CD4-positive, alpha-beta T cell treated with Interleukin-10 for 1 hour (primary cell): ENCODE measurements at regions not wholly inside any gene's neighbourhood (a gene's known extent, or its start where the extent isn't known, plus 50 kb on each side); places are given as distances from the start of the nearest gene placed in this dataset.

Experiments
- DNase-seq: peaks from one replicate; pipeline ENCODE4 v3.0.0-alpha.2; 2020

DNA sequence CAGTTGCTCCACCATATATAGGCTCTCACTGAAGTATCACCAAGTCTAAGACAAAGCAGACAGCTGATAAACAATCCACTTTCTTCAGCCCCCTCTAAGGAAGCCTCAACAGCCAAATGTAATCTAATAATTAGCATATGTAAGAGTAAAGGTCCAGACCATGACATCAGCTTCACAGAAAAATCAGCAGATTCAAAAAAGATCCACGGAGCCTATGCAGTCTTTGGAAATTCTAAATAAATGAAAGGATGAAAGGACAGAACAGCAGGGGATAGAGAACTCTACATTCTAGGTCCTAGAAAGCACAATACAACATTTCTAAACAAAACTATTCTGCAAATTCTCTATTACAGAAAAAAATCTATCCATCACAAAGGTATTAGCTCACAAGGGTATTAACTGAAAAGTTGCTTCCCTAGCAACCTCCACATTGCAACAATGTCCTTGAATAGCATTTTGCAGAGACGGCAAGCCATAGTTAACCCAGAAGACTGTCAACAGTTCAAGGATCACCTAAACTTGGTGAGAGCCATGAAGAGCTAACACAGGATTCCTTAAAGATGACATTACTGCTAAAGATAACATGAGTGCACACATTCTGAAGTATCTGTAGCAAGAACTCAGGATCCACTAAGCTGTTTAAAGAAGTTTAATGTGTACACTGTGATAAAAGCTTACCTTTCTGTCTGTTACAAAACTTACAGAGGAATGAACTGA, 74.3 kb downstream of the SIPA1L2 start:
- no peak for DNase-seq

DNA sequence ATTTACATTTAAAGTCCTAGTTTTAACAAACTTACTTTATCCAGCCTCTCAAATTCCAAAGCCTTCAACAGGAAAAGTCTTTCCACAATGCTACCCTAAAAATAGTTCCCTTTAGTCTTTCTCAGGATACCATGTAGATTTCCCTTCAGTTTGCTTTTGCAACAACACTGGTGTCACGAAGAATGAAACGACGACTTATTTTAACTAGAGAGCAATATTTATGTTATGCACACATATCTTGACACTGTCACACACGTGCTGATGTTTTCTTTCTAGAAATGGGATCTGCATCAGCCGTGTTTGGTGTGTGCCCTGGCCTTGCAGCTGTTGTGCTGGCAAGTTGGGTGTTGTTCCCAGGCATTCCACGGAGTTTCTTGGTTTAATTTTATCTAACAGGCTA, 75.5 kb downstream of the SIPA1L2 start:
- DNase-seq, result no peak

DNA sequence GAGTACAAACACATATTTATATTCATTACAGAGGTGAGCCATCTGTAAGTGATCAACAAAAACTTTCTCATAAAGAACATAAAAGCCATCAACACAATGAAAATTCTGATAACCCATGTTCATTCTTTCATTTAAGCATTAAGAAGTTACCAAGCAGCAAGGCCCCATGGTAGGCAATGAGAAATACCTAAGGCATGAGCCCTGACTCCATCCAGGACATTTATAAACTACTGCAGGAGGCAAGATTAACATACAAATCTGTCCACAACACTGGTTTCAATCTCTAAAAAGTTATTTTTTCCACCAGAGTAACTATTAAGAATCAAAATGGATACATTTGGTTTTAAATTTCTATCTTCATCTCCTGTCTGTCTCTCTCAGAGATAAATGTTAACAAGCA, 76.1 kb downstream of the SIPA1L2 start:
- DNase-seq, result no peak

DNA sequence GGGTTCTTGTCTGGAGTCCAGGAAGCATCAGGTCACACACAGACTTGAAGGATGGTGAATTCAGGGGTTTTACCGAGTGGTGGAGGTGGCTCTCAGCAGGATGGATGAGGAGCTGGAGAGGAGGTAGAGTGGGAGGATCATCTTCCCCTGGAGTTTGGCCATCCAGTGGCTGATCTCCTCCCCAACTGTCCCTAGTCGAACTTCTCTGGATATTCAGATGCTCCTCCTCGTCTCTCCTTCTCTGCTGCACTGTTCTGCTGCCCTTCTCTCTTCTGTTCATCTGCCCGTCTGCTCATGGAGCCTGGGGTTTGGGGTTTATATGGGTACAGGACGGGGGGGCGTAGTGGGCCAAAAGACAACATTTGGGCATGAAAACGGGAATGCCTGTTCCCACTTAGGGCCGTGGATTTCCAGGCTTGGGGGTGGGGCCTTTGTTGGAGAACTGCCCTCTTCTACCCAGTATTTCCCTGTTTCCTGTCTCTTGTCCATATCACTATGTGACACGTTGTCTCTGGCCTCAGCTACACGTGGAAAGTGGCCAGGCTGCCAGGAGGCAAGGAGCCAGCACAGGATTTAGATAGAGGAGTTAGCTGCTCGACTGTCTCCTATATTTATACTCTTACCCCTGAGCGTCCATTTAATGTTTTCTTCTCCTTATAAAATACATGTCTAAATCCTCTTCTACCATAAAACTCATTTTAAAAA, 76.7 kb downstream of the SIPA1L2 start:
- DNase-seq, result no peak

DNA sequence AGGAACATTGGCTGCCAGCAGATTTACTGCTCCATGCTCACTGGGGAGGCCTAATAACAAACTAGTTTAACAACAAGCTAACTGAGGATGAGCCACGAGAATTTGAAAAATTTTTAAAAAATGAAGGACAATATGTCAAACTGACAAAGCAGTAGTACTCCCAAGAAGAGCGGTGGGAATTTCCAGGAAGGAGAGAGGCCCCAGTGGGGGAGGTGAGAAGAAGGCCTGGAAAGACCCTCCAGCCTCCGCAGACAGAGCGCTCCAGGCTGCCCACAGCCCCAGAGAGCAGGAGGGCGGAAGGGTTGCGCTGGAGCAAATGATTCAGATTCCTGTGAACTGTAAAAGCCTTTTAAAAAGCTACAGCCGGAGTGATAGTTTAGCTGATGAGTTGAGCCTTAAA, 78.5 kb downstream of the SIPA1L2 start:
- DNase-seq, result no peak

DNA sequence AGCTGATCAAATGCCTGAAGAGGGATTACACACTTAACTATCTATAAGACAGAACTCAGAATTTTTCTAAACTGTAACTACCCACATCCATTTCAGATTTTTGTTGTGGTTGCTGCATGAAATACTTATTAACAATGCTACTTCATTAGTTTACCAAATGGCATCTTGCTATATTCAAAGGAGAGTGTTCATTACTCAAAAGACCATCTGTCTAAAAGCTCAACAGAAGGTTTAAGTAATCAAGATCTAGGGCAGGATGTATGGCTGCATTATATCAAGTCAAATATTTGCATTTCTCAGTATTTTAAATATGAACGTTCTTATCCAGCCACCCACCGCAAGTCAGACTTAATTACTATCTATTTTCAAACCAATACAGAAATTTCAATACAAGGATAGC, 79.9 kb downstream of the SIPA1L2 start:
- no peak for DNase-seq

DNA sequence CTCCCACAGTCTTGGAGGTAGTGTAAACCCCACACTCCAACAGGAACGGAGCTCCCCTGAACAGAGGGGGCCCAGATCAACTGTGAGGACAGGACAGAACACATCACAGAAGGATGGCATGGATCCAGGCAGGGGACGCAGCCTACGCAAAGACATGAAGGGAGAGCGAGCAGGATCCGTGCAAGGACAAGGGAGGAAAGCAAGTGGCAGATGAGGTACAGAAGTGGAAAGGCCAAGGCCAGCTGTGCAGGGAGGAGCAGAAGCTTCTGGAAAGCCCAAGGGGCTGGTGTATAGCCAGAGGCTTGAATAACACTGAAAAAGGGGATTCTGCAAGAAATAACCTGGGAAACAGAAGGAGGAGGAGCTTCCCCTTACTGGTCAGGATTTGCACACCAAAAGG, 81.2 kb downstream of the SIPA1L2 start:
- no peak for DNase-seq

DNA sequence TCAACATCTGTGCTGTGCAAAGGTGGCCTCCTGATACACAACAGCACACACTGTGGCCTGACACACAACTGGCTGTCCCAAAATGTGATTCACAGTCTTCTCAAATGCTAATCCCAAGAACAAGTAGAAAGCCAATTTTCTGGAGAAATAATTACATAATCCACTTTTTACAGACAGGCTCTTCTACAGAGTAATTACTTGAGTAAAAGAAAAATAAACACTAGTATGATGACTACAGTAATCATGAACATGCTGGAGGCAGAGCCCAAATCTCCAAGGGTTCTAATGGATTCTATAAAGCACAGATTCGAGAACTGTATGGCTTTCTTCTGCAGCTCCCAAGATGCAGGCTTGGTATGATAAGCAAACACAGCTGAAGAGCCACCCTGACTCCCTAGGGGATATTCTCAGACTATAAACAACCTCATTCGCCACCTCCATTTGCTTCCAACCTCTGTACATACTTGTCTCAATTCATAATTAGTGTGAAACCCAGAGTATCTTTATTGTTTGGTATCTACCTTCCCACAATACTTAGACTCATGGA, 81.9 kb downstream of the SIPA1L2 start:
- DNase-seq, result no peak

DNA sequence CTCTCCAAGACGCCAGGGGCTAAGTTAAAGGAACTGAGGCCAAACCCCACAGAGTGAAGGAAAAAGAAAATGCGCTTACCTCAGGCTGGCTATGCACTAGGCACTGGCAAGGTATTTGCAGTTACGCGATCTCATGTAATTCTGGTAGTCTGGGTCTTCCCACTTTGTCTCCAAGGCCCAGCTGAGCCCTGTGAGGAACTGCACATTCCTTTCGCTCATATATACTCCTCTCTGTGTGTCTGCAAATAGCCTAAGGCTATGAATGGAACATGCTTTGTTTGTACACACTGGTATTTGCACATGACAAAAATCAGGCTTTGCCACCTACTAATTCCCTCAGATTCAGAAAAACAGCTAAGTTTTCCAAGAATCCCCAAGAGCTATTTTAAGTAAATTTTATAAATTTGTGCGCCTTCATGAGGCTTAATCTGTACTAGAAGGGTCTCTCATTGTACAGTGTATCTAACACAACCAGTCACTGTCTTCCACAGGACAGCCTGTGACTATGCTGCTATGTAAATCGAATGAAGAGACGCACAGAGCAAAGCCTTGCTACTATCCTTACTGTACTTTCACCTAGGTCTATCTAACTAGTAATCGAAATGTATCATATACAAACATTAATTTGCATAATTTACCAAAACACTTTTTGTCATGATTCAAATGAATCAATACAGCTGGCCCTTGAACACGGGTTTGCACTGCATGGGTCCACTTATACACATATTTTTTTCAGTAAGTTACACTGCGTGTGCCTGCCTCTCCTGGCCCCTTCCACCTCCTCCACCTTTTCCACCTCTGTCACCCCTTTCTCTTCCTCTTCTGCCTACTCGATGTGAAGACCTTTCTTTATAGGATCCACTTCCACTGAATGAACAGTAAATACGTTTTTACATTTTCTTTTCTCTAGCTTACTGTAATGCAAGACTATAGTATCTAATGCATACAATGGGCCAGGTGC, 87.0 kb downstream of the SIPA1L2 start:
- no peak for DNase-seq

DNA sequence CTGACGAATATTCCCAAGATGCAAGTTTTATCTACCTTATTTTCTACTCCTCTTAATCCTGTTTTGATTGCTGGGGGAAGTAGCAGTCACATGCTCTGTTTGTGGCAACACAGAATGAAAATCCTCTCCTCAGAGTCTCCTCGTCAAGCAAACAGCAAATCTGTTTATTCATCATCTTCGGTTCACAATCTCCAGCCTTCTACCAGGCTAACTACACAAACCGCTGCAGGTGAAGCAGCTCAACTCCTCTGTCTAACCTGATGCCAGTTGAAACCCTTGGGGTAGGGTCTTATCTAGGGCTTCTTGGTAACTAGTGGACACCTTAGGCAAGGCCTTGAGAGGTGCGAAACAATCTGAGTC, 91.0 kb downstream of the SIPA1L2 start:
- DNase-seq, result no peak

DNA sequence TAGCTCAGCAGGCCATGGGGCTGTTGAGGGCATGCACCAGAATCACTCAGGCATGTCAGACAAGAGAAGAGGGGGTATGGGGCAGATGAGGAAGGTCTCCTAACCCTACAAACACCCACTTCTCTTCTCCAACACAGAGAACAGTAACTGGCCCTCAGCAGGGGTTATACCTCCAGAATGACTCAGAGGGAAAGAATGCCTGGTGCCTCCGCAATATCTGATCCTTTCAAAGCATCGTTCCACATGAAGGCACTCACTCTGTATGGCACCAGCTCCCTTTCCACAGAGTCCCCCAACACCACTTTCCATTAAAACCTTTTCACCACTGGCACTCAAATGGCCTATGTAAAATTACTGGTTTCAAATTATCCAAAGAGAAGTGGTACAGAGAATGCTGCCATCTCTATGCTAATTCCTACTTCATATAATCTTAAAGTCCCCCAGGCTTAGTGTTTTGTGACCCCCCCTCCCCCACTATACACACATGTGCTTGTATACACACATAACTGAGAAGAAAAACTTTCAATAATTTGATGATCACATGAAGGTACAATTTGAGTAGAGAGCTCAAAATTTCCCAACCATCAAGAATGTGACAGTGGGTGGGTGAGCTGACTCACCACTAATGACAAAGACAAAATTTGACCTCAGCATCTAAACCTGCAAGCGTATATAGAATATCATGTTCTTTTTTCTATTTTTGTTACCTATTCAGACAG, 91.5 kb downstream of the SIPA1L2 start:
- no peak for DNase-seq

DNA sequence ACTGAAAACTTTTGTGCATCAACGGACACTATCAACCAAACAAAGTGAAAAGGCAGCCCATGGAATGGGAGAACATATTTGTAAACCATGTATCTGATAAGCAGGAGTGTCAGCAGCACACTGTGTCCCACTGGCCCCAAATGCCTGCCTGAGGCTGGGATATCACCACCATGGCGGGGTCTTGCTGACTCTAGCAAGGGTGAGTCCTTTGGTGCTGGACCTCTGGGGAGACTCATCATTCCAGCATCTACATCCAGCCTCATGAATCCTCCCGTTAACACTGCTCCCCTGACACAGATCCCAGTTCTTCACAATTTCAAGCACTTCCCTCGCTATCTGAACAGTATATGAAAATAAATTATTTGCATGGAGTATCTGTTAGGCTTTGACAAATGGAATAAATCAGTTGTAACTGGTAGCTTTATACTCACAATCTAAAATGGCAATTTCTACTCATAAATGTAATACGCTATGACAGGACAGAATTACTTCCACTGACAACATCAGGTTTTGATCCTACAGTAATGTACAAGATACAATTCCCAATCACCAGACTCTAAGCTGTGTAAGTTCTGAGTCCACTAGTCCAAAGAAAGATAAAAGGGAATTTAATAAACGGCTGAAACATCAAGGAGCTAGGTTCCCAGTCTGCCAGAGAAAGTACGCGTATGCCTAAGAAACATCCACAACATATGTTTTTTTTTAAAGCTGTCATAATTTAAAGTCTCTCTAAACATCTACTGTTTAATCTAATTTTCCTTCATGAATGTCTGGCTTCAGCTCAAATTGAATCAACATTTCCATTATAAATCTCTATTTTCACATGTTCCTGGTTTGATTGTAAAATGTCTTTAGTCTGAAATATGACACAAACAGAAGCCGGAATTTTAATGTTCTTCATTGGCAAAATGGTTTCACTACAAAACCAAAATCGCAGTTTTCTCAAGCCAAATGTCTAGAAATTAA, 95.1 kb downstream of the SIPA1L2 start:
- DNase-seq, result no peak

DNA sequence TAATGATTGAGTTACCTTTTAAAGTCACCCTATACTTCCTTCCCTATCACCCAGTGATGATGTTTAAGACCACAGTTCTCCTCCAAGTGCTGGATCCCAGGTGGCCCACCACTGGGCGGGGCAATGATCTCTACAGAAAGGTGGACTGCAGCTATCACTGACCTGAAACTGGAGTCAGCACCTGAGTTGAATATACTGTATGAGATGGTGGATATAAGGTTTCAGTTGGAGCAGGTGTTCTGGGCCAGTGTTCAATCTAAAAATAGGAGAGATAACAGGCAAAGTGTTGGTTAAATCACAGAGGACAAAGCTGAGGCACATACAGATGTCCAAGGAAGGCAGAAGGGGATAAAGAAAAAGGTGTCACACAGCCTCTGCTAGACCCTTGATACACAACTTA, 96.6 kb downstream of the SIPA1L2 start:
- no peak for DNase-seq

DNA sequence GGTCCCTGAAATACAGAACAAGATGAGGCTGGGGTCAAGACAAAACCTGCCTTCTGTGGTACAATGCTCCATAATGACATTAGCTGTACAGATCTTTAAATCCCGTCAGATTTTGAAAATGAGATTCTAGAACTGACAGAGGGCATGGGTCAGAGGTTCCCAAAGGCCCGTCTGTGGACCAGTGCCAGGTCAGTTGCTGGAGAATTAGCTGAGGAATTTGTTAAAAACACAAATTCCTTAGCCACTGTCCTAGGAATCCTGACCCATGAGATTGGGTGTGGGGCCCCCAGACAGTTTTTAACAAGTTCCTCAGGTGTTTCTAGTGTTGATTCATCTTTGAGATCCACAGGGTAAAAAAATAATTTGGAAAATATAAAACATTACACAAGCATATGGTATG, 97.0 kb downstream of the SIPA1L2 start:
- no peak for DNase-seq

DNA sequence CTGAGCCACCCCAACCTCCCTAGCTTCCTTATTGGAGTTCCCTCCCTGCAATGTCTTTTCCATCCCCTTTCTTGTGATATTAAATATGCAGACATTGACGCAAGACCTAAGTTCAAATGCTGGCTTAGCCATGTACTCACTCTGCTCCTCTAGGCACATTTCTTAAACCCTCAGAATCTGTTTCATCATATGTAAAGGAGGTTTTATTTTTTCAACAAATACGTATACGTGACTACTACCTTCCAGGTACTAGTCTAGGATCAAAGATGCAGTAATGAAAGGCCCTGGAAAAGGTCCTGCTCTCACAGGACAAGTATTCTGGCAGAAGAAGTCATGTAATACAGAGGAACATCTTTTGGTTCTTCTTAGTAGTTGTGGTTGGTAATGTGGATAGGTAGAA, 98.6 kb downstream of the SIPA1L2 start:
- no peak for DNase-seq

DNA sequence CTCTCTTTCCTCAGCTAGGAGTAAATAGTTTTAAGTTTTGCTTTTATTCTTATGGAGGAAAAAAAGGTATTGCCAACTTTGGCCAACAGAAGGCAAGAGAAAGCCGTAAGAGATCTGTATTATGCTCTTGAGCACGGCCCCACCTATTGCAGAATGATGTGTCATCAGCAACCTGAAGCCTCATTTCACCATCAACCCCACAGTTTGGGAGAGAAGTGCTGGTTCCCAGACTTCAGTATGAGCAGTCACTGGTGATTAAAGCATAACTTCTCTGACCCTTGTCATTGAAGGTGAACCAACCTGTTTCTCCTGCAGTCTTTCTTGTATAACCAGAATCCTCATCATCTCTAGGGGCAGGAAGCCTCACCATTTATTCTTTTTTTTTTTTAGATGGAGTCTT, 100.2 kb downstream of the SIPA1L2 start:
- DNase-seq, result no peak

DNA sequence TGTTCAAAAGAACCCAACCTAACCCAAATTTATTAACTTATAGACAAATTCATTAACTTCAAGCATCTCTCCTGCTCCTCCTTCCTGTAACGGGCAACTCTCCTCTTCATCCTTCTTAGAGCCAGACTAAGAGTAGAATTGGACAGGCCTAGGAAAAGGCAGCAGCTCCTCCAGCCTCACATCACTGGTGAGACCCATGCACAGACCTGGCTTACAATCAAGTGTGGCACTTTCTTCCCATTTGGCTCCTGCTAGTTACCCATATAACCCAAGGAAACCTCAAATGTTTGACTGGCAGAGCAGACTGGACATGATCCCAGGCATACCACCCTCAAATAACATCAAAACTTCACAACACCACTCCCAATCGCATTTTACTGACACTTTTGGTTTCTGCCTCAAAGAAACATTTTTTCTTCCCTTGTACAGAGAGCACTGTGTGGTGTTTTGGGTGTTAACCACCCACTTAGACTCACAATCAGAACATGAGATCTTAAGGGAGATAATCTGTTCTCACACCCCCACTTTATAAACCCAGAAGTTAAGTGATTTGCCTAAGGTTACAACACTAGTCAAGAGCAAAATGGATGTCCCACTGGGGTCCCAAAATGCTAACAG, 101.4 kb downstream of the SIPA1L2 start:
- peak; percentile 37 for DNase-seq

DNA sequence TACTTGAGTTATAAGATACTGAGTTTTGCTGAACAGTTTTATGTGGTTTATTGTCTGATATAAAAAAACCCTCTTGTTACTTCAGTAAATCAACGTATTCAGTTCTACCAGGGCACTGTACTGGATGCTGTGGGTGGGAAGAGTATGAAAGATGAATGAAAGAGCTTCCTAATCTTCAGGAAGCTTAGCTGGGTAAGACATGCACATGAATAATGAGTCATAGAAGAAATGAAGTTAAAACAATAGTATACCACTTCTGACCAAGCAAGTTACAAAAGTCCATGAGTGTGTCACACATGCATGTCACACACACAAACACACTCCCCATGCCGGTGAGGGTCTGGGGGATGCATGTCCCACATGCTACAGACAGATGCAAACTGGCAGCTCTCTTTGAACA, 105.9 kb downstream of the SIPA1L2 start:
- no peak for DNase-seq

DNA sequence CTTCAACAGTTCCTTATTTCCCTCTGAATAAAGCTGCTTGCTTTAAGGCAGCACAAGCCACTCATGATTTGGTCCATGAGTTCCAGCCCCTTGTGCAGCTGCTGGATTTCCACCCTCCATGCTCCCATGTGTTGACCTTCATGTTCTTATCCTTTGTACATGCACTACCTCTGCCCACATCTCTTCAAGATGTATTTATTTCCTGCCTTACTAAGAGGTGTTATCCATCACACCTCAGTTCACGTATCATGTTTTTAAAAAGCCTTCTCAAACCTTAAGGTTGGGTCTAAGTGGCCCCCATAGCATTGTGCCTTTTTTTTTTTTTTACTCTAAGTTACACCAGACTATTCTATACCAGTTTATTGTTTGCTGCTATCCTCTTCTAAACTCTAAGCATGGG, 107.7 kb downstream of the SIPA1L2 start:
- no peak for DNase-seq

DNA sequence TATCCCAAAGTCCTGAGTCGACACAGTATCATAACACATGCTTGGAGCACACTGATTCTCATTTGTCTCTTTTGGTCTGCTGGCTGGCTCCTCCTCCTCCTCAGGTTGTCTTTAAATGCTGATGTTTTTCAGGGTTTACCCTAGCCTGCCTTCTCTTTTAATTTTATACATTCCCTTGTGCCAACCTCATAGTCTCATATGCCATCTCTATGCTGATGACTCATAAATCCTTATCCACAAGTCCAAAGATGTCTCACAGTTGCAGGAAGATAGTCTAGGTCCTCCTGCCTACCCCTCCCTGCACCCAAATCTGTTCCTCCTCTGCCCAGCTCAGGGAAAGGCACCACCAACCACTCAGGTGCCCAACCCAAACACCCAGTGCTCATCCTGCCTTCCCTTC, 108.3 kb downstream of the SIPA1L2 start:
- no peak for DNase-seq

DNA sequence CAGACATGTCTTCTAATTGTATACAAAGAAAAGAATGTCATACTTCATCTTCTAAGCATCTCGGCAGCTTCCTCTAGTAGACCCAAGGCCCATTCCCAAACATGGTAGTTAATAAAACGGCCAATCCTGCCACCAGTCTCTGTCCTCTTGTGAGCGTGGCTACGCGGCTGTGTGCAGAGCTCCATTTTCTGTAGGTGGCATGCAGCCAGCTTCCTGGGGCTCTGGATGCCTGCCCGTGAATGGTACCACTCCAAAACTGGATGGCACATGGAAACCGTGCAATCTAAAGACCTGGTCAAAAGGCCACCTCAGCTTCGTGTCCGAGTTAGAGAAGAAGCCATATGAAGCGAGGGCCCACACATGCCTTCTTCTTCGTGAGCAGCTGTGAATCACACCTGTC, 110.7 kb downstream of the SIPA1L2 start:
- DNase-seq, result no peak
